ENCODE measurements at regions not wholly inside any gene's neighbourhood (a gene's known extent, or its start where the extent isn't known, plus 50 kb on each side); places are given as distances from the start of the nearest gene placed in this dataset.

DNA sequence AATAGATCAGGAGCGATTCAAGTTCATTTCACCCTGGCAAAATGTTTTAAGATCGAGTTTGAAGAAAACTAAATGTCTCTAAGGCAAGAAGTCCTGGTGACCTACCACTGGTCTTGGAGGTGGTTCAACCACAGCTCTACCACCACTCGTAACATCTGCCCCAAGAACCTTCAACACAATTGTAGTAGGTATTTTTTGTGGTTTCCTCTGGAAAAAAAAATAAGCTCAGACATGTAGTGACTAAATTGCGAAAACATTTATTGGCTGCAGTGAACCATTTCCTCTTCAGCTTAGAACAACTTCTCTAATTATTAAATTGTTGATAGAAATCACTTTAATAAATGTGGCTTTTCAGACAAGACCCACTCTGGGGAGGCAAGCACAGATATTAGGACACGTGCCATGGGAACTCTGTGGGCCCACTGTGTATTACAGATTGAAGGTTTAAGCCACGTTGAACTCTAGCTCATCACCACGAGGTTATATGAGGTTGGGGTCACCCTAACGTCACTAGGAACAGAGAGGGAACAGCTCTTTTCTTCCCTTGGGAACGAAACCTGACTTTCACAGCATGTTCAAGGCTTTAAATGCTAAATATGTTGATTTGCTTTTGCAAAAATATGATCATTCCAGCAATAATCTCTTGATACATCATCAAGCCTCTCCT lies 142.9 kb downstream of the HSD17B3 start:
- TF ChIP-seq EHF (CRISPR knock-in tag; IDR thresholded peaks at IDR 0.05), result no peak
- TF ChIP-seq RNF2 (IDR thresholded peaks at IDR 0.05; ENCODE audit: borderline replicate concordance, low read depth), result no peak
- TF ChIP-seq NFE2L2 (conservative IDR thresholded peaks at IDR 0.05; ENCODE audit: low read length), result no peak
- TF ChIP-seq ZSCAN20 (CRISPR knock-in tag; IDR thresholded peaks at IDR 0.05), result no peak
- no peak for TF ChIP-seq FOXS1 (CRISPR knock-in tag; IDR thresholded peaks at IDR 0.05)
- Histone ChIP-seq H3K4me1 (no peaks in the 10 kb centered on the region), H3K9me3 (no peaks in the 10 kb centered on the region), H3K27ac (peak overlapping the region in 1 of 2 experiments; percentile 19; a peak in 1 of 6 replicates), H3K4me3 (no peak overlapping the region), H3K4me2 (no peak overlapping the region)
- ATAC-seq (no peak), DNase-seq (ENCODE audit: low read depth in 1 of 2, low spot score in 1 of 2) (no peak), FAIRE-seq (no peak)
- ChIA-PET CTCF (no interaction called here), POLR2A (no interaction called here)
- 66% methylated on average over 9 of the region's 9 CpGs for whole genome bisulfite sequencing (ENCODE audit: missing lambda C conversion rate)

DNA sequence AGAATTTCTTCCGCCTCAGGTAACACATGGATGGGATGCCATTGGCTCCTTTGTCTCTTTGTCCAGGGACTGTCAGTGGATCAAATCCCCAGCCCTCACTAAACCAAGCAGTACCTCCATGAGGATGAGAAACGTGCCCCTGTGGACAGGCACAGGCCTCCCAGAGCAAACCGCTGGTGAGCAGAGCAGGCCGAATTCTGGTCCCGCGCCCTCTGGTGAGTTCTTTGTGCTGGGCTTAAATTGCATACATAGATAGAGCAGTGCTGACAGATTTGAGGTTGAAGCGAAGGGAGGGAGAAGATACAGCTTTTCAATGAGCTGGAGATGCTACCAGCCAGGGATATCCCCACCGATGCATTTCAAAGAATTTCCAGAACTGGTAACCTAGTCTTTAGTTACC lies 143.8 kb downstream of the HSD17B3 start:
- FAIRE-seq (no peak), ATAC-seq (no peak), DNase-seq (ENCODE audit: low read depth in 1 of 2, low spot score in 1 of 2) (no peak)
- H3K27ac ChIP-seq, result no peak overlapping the region
- WGBS (ENCODE audit: missing lambda C conversion rate), result 87% methylated on average over 8 of the region's 8 CpGs
- TF ChIP-seq BHLHE40 (IDR thresholded peaks at IDR 0.05; ENCODE audit: low read depth, low read length) (no peak), TFCP2L1 (CRISPR knock-in tag; IDR thresholded peaks at IDR 0.05) (no peak), MAZ (IDR thresholded peaks at IDR 0.05; ENCODE audit: borderline replicate concordance, low read depth, low read length) (no peak), ZSCAN20 (CRISPR knock-in tag; IDR thresholded peaks at IDR 0.05) (no peak), HOXA7 (CRISPR knock-in tag; IDR thresholded peaks at IDR 0.05) (no peak), TP53 (CRISPR knock-in tag; IDR thresholded peaks at IDR 0.05) (no peak), EHF (CRISPR knock-in tag; IDR thresholded peaks at IDR 0.05) (no peak), ZFP36 (IDR thresholded peaks at IDR 0.05; ENCODE audit: borderline replicate concordance, partially characterized antibody) (no peak)
- TF ChIP-seq, protein P1, sequence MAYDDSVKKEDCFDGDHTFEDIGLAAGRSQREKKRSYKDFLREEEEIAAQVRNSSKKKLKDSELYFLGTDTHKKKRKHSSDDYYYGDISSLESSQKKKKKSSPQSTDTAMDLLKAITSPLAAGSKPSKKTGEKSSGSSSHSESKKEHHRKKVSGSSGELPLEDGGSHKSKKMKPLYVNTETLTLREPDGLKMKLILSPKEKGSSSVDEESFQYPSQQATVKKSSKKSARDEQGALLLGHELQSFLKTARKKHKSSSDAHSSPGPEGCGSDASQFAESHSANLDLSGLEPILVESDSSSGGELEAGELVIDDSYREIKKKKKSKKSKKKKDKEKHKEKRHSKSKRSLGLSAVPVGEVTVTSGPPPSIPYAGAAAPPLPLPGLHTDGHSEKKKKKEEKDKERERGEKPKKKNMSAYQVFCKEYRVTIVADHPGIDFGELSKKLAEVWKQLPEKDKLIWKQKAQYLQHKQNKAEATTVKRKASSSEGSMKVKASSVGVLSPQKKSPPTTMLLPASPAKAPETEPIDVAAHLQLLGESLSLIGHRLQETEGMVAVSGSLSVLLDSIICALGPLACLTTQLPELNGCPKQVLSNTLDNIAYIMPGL (CRISPR knock-in tag; IDR thresholded peaks at IDR 0.05; ENCODE audit: borderline replicate concordance), result no peak
- TF ChIP-seq, protein P2, sequence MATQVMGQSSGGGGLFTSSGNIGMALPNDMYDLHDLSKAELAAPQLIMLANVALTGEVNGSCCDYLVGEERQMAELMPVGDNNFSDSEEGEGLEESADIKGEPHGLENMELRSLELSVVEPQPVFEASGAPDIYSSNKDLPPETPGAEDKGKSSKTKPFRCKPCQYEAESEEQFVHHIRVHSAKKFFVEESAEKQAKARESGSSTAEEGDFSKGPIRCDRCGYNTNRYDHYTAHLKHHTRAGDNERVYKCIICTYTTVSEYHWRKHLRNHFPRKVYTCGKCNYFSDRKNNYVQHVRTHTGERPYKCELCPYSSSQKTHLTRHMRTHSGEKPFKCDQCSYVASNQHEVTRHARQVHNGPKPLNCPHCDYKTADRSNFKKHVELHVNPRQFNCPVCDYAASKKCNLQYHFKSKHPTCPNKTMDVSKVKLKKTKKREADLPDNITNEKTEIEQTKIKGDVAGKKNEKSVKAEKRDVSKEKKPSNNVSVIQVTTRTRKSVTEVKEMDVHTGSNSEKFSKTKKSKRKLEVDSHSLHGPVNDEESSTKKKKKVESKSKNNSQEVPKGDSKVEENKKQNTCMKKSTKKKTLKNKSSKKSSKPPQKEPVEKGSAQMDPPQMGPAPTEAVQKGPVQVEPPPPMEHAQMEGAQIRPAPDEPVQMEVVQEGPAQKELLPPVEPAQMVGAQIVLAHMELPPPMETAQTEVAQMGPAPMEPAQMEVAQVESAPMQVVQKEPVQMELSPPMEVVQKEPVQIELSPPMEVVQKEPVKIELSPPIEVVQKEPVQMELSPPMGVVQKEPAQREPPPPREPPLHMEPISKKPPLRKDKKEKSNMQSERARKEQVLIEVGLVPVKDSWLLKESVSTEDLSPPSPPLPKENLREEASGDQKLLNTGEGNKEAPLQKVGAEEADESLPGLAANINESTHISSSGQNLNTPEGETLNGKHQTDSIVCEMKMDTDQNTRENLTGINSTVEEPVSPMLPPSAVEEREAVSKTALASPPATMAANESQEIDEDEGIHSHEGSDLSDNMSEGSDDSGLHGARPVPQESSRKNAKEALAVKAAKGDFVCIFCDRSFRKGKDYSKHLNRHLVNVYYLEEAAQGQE (IDR thresholded peaks at IDR 0.05), result no peak
- CTCF ChIA-PET, result no interaction called here
- H3K9me3 ChIP-seq, result no peaks in the 10 kb centered on the region
- H3K4me2 ChIP-seq, result no peak overlapping the region
- POLR2A ChIA-PET, result no interaction called here
- no peaks in the 10 kb centered on the region for H3K4me1 ChIP-seq
- H3K4me3 ChIP-seq, result no peak overlapping the region

DNA sequence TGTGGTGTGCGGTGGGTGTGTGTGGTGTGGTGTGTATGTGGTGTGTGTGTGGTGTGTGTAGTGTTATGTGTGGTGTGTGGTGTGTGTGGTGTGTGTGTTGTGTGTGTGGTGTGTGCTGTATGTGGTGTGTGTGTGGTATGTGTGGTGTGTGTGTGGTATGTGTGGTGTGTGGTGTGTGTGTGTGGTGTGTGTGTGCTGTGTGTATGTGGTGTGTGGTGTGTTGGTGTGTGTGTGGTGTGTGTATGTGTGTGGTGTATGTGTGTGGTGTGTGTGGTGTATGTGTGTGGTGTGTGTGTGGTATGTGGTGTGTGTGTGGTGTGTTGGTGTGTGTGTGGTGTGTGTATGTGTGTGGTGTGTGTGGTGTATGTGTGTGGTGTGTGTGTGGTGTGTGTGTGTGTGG lies 144.3 kb downstream of the HSD17B3 start:
- FAIRE-seq, result peak; percentile 51
- H3K4me3 ChIP-seq, result no peak overlapping the region
- H3K4me2 ChIP-seq, result no peak overlapping the region
- ChIA-PET POLR2A (no interaction called here), CTCF (no interaction called here)
- no peak for DNase-seq (ENCODE audit: low read depth in 1 of 2, low spot score in 1 of 2)
- WGBS (ENCODE audit: missing lambda C conversion rate), result 90% methylated on average over 1 of the region's 1 CpG
- ATAC-seq, result no peak
- H3K9me3 ChIP-seq, result no peaks in the 10 kb centered on the region
- H3K27ac ChIP-seq, result no peak overlapping the region; a peak in 1 of 6 replicates
- H3K4me1 ChIP-seq, result no peaks in the 10 kb centered on the region
- TF ChIP-seq KDM1A (IDR thresholded peaks at IDR 0.05; ENCODE audit: low read depth), result no peak
- no peak for TF ChIP-seq HEYL (CRISPR knock-in tag; IDR thresholded peaks at IDR 0.05)
- TF ChIP-seq TFCP2L1 (CRISPR knock-in tag; IDR thresholded peaks at IDR 0.05), result no peak
- TF ChIP-seq, protein P3, sequence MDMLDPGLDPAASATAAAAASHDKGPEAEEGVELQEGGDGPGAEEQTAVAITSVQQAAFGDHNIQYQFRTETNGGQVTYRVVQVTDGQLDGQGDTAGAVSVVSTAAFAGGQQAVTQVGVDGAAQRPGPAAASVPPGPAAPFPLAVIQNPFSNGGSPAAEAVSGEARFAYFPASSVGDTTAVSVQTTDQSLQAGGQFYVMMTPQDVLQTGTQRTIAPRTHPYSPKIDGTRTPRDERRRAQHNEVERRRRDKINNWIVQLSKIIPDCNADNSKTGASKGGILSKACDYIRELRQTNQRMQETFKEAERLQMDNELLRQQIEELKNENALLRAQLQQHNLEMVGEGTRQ (IDR thresholded peaks at IDR 0.05), result no peak
- TF ChIP-seq POLR2A (IDR thresholded peaks at IDR 0.05; ENCODE audit: low read length), result no peak
- no peak for TF ChIP-seq CEBPB (IDR thresholded peaks at IDR 0.05)
- TF ChIP-seq FOXS1 (CRISPR knock-in tag; IDR thresholded peaks at IDR 0.05), result no peak
- TF ChIP-seq RCOR1 (IDR thresholded peaks at IDR 0.05; ENCODE audit: low read depth, low read length), result no peak
- no peak for TF ChIP-seq ZNF302 (CRISPR knock-in tag; IDR thresholded peaks at IDR 0.05)
- TF ChIP-seq RAD21 (conservative IDR thresholded peaks at IDR 0.05 in 1 of 2, IDR thresholded peaks at IDR 0.05 in 1 of 2), result no peak
- no peak for TF ChIP-seq HDAC2 (IDR thresholded peaks at IDR 0.05)
- TF ChIP-seq MYC (IDR thresholded peaks at IDR 0.05; ENCODE audit: borderline replicate concordance, low read length), result no peak
- no peak for TF ChIP-seq RARB (CRISPR knock-in tag; IDR thresholded peaks at IDR 0.05)
- no peak for TF ChIP-seq FOSL2 (IDR thresholded peaks at IDR 0.05)
- no peak for TF ChIP-seq FOSL2 (CRISPR knock-in tag; IDR thresholded peaks at IDR 0.05)
- no peak for TF ChIP-seq SMC3 (IDR thresholded peaks at IDR 0.05)
- TF ChIP-seq KDM5A (IDR thresholded peaks at IDR 0.05), result no peak
- TF ChIP-seq HOXA7 (CRISPR knock-in tag; IDR thresholded peaks at IDR 0.05), result no peak
